ENCODE measurements at regions not wholly inside any gene's neighbourhood (a gene's known extent, or its start where the extent isn't known, plus 50 kb on each side); places are given as distances from the start of the nearest gene placed in this dataset.
"Not testable (repeated sequence)": the region's sequence is repeated elsewhere in the genome, so short reads cannot be mapped to it uniquely, and the experiment has no call there.

GRCh38 chrX:104513162-104513561 is 52.8 kb upstream of the IL1RAPL2 start:
- DNase-seq = no peak

- DNase-seq = no peak
These were observed 55.2 kb upstream of the IL1RAPL2 start for GRCh38 chrX:104510801-104511200.

- no peak for DNase-seq
These were observed 63.5 kb upstream of the IL1RAPL2 start for GRCh38 chrX:104502460-104502859.

- DNase-seq = no peak
These were observed 77.2 kb upstream of the IL1RAPL2 start for GRCh38 chrX:104488811-104489210.

- DNase-seq = no peak
These were observed 79.3 kb upstream of the IL1RAPL2 start for GRCh38 chrX:104486691-104487090.

- no peak for DNase-seq
These were observed 83.2 kb upstream of the IL1RAPL2 start for GRCh38 chrX:104482757-104483156.

GRCh38 chrX:104469771-104470170 is 96.2 kb upstream of the IL1RAPL2 start:
- DNase-seq = no peak

- DNase-seq = no peak
These were observed 106.2 kb upstream of the IL1RAPL2 start for GRCh38 chrX:104459796-104460195.

GRCh38 chrX:104457130-104457529 is 108.9 kb upstream of the IL1RAPL2 start:
- DNase-seq = not testable (repeated sequence)

- DNase-seq = no peak
These were observed 115.7 kb upstream of the IL1RAPL2 start for GRCh38 chrX:104450316-104450715.

- no peak for DNase-seq
These were observed 120.4 kb upstream of the IL1RAPL2 start for GRCh38 chrX:104445591-104445990.

GRCh38 chrX:104435249-104435648 is 130.8 kb upstream of the IL1RAPL2 start:
- DNase-seq = no peak

- DNase-seq = no peak
These were observed 133.7 kb upstream of the IL1RAPL2 start for GRCh38 chrX:104432321-104432720.

- DNase-seq = no peak
These were observed 135.3 kb upstream of the IL1RAPL2 start for GRCh38 chrX:104430742-104431119.

GRCh38 chrX:104430072-104430741 is 135.8 kb upstream of the IL1RAPL2 start:
- DNase-seq = no peak

GRCh38 chrX:104428231-104428630 is 137.8 kb upstream of the IL1RAPL2 start:
- no peak for DNase-seq

- DNase-seq = no peak
These were observed 138.3 kb upstream of the IL1RAPL2 start for GRCh38 chrX:104427693-104428092.

GRCh38 chrX:104427073-104427472 is 138.9 kb upstream of the IL1RAPL2 start:
- DNase-seq = no peak

- DNase-seq = no peak
These were observed 145.1 kb upstream of the IL1RAPL2 start for GRCh38 chrX:104420907-104421306.

- DNase-seq = no peak
These were observed 146.1 kb upstream of the IL1RAPL2 start for GRCh38 chrX:104419926-104420325.

GRCh38 chrX:104419211-104419610 is 146.8 kb upstream of the IL1RAPL2 start:
- no peak for DNase-seq

GRCh38 chrX:104411800-104412199 is 154.2 kb upstream of the IL1RAPL2 start:
- DNase-seq = no peak

GRCh38 chrX:104400387-104400786 is 145.7 kb upstream of the ESX1 start:
- DNase-seq = no peak

GRCh38 chrX:104392350-104392749 is 137.6 kb upstream of the ESX1 start:
- DNase-seq = no peak

GRCh38 chrX:104391906-104392305 is 137.2 kb upstream of the ESX1 start:
- DNase-seq = no peak
